NCI-H748 (cell line): ENCODE measurements at regions not wholly inside any gene's neighbourhood (a gene's known extent, or its start where the extent isn't known, plus 50 kb on each side); places are given as distances from the start of the nearest gene placed in this dataset.

Experiments used
- DNase-seq: peaks from one replicate; lab custom pipeline; 2025; ENCODE audit not compliant: unreplicated experiment; lab: John Stamatoyannopoulos, UW

DNA sequence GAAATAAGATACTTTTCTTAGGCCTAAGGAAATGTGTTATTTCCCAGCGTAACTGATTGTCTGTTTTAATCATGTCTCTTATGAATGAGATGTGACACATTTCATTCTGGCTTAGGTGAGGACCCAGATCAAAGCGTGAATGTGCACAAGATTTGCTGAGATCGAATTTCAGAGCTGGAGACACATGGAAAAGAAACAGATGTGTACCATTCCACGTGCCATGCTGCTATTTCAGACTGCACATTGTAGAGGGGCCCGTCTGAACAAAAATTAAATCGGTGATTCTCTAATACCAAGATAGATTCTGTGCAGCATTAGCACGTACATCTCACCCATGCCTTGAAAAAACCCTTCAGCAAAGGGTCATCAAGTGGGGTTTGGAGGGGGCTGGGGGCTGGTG lies 290.4 kb downstream of the AACS start:
- DNase-seq: no peak

DNA sequence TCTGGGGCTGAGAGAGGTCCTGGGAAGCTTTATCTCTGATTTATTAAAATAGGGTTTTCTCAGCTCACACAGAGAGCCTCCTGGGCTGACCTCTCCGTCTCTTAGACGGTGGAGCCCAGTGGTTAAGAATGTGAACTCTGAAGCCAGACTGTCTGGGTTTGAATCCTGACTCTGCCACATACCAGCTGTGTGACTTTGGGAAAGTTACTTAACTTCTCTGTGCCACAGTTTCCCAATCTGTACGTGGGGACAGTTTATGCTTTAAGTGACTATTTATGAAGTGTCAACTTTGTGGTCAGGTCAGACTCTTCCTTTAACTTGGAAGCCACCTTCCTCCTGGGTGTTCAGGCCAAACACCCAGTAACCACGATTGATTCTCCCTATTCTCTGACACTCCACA lies 290.9 kb downstream of the AACS start:
- DNase-seq: no peak

DNA sequence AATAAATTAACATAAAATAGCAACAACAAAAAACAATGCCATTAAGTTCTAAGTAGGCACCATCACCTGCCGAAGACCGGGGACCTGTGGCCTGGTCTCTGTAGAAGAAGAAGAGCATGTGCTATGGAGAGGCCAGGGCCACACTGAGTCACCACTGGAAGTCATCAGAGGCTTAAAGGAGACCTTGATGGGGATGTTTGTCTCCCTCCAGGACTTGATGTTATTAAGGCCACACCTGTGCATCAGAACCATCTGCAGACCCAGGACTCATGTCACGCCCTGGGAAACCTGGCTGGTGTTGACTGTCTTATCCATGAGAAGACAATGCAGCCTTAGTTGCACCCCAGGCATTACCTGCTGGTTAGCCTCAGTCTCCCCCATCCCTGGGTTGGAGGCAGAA lies 292.3 kb downstream of the AACS start:
- DNase-seq: no peak

- DNase-seq: no peak
These were observed 295.3 kb downstream of the AACS start for GRCh38 chr12:125360540-125360939.

DNA sequence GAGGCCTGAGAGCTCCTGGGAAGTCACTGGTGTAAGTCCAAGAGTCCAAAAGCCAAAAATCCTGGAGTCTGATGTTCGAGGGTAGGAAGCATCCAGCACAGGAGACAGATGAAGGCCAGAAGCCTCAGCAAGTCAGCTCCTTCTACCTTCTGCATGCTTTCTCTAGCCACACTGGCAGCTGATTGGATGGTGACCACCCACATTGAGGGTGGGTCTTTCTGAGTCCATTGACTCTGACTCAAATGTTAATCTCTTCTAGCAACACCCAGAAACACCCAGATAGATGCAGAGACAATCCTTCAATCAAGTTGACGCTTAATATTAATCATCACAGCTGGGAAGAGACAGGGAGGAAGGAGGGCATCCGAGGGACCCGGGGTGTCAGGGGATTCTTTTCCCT lies 305.8 kb downstream of the AACS start:
- no peak for DNase-seq

GRCh38 chr12:125372085-125372484 lies 306.9 kb downstream of the AACS start:
- no peak for DNase-seq

DNA sequence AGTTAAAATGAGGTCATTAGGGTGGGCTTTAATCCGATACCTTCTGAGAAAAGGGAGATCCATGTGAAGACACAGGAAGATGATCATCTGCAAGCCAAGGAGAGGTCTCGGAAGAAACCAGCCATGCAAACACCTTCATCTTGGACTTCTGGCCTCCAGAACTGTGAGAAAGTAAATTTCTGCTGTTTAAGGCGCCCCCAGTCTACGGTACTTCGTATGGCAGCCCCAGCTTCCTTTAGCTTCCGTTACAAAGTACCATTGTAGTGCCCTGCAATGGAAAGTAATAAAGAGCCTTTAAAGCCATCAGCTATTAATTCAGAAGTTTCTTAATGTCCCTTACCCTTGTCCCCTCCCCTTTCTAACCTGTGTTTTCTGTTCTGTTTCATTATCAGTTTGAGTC lies 308.1 kb downstream of the AACS start:
- DNase-seq: no peak

GRCh38 chr12:125376422-125376821 lies 311.2 kb downstream of the AACS start:
- no peak for DNase-seq

- DNase-seq: no peak
These were observed 311.9 kb downstream of the AACS start for GRCh38 chr12:125377093-125377492.

GRCh38 chr12:125381373-125381772 lies 316.1 kb downstream of the AACS start:
- no peak for DNase-seq

DNA sequence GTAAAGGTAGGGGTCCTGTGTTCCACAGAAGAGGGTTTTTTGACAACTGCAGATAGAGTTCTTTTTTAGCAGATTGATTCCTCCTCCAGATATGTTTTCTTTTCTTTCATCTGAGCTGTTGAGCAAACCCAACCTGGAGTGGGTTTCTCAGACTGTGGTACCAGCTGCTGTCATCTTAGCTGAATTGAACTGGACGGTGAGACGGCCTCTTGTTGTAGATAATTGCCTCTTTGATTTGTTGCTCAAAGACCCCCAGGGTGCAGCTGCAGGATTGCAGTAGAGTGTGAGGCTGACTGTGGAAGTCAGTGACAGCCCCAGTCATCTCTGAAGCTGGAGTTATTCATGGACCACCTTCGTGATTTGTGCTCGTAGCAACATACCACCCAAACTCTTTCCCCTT lies 317.7 kb downstream of the AACS start:
- DNase-seq: peak; percentile 48

DNA sequence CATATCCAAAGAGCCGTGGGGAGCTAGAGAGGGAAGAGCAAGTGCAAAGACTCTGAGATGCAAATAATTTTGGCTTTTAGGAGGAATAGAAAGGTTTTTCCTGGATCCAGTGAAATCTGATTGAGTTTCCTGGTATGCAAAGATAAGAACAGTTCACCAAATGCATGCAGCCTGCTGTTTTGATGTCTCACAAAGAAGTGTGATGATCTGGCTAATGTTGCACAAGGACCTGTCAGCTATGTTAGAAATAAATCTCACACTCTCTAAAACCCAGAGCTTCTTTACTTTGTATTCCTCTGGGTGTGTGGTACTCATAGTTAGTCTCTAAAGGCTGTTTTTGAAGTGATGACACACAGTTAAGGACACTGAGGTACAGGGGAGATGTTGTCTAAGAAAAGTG lies 321.4 kb downstream of the AACS start:
- no peak for DNase-seq

DNA sequence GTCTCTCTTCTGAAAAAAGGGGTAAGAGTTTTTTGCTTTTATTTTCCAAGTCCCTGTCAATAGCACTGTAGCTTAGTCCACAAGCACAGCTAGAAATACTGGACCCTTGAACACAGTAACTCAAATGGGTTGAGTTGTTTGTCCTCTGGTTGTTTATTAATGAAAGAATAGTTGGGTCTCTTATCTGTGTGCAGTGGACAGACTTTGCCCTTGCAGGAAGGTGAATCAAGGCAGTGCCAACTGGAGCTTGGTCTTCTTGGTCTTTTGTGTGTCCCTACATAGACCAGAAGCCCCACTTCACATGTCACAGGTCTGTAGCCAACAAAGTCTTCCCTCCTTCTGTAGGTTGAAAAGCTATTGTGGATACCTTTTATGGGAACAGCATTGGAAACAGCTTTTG lies 322.0 kb downstream of the AACS start:
- DNase-seq: no peak

GRCh38 chr12:125389061-125389697 lies 323.9 kb downstream of the AACS start:
- DNase-seq: no peak

- DNase-seq: no peak
These were observed 328.3 kb downstream of the AACS start for GRCh38 chr12:125393569-125393968.

DNA sequence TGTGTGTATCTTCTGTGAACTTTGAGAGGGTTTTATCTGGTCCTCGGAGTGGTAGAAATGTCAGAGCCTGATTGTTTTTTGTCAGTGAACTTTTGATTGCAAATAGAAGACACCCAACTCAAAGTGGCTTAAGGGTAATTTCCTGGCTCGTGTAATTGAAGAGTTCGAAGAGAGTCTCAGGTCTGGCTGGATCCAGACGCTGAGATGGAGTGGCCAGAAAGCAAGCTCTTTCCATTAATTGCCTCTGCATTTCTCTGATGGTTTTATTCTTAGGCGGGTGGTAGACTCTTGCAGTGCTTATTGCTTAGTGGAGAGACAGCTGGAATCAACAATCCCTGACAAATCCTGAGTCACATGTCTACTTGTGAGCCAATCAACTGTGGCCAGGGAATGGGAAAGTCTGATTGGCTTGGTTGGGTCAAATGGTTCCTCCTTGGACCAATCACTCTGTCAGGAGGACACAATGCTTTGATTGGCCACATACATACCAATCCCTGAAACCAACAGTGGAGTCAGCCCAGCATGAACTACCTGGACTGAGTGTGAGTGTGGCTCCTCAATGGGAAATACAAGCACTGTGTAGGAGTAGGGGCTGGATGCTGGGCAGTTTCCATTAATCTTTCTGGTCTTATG lies 330.5 kb downstream of the AACS start:
- DNase-seq: no peak

GRCh38 chr12:125399489-125399888 lies 334.3 kb downstream of the AACS start:
- no peak for DNase-seq

DNA sequence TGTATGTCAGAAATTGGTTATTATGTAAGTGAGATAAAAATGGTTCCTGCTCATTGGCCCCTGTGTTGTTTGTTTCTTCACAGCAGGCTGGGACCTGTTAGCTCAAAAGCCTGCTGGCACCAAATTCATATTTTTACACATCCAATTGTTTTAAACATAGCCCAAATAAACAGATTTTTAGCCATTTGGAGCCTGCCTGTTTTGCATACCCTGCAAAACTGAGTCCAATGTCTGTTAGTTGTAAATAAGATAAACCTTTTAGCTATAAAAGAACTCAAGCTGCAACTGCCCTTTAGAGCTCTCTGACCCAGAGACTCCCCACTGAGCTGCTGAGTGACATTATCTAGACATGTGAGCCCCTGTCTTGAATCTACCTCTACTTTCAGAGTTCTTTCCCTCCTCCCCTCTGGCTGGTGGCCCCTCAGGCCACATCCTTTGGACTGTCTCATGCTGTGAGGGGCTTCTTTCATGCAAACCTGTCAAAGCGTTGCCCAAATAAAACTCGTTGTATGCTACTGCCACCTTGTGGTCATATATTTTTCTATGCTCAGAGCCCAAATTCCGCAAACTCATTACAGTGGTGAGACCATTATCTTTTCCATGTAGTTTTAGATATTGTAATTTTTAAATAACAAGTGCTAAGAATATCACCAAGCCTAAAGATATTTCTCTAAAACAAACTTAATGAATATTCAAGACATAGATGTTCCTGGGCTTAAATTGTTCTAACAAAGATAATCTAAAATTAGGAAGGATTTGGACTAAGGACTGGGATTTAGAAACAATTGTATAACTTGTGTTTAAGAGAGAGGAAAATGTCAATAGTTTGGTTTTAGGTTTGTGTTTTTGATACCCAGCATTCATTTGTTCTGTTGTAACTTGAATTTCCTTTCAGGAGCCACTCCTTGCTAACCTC lies 337.9 kb downstream of the AACS start:
- DNase-seq: peak; percentile 57

DNA sequence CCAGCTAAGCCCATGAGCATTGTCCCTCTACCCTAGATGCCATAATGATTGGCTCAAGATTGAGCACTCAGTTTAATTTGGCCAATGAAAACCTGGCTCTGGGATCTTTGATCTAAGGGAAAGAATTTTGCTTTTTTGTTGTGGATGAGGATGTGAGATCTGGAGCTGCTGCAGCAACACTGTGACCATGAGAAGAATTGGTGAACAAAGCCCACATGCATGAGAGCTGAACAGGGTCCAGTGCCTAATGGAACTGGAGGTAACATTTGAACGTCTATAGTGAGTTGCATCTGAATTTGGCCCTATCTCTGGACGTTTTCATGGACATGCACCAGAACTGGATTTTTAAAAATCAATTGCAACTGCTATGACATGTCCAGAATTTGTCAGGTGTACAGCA lies 338.6 kb downstream of the AACS start:
- no peak for DNase-seq

DNA sequence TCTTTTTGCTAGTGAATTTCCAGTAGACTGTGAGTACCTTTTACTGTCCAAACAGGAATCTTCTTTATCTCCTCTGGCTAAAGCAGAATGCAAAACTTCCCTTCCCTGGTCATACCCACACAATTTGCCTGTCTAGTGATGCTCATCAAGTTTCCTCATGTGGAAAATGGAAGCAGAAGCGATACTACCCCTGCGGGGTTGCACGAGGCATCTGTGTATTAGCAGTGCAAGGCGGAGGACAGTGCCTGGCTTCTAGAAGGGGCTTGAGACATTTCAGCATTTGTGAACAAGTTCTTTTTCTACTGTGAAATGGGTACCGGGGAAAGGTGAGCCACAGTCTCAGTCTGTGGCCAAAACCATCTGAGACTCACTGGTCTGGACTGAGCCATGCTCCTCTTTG lies 340.9 kb downstream of the AACS start:
- no peak for DNase-seq

DNA sequence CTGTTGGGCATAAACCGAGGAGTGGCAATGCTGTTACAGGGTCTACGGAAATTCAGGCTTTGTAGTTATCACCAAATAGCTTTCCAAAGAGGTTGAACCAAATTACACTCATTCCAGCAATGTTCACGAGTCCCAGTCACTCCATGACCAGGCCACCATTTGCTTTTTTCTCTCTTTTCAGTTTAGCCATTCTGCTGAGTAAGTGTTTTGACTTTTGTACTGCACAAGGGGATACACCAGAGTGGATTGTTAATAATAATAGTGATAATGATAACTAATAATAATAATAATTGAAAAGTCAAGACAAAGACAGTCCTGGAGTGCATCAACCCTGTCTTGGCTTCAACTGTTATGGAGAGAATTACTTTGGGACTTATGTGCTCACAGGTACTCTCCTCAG lies 343.5 kb downstream of the AACS start:
- no peak for DNase-seq

DNA sequence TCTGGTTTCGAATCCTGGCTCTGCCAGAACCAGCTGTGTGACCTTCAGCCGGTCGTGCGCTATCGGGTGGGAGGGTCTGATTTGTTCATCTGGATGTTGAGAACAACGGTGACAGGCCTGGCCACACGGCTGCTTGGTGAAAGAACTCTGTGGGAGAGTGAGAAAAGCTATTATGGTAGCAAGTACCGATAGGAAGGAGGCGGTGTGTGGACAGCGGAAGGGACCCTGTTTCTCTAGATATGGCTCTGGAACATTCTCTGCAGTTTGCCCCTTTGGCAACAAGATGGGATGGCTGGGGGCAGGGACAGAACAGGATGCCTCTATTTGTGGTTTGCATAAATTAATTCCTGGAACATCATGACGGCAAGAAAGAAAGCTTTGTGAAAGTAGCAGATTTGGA lies 347.3 kb downstream of the AACS start:
- no peak for DNase-seq
